IPS-15b (cell line): ENCODE measurements at regions not wholly inside any gene's neighbourhood (a gene's known extent, or its start where the extent isn't known, plus 50 kb on each side); places are given as distances from the start of the nearest gene placed in this dataset.

Source experiments
- H3K27me3 ChIP-seq: one replicate; pipeline ENCODE4 v1.6.1; 2013; ENCODE audit warnings: low read length; ENCODE audit not compliant: control insufficient read depth, insufficient read depth
- H3K36me3 ChIP-seq: one replicate; pipeline ENCODE4 v1.6.1; 2013; ENCODE audit warnings: low read length; ENCODE audit not compliant: control insufficient read depth, insufficient read depth
- H3K4me1 ChIP-seq: one replicate; pipeline ENCODE4 v1.6.1; 2013; ENCODE audit warnings: mild to moderate bottlenecking, low read length; ENCODE audit not compliant: control insufficient read depth, insufficient read depth
- H3K4me3 ChIP-seq: one replicate; pipeline ENCODE4 v1.5.1; 2013; ENCODE audit warnings: low read depth, low read length
- H3K9ac ChIP-seq: one replicate; pipeline ENCODE4 v1.6.1; 2013; ENCODE audit warnings: low read depth, mild to moderate bottlenecking, low read length
- H3K9me3 ChIP-seq: one replicate; pipeline ENCODE4 v1.6.1; 2013; ENCODE audit warnings: mild to moderate bottlenecking, low read length; ENCODE audit not compliant: control insufficient read depth, insufficient read depth

GRCh38 chr10:29860166-29860565 is 199.2 kb downstream of the JCAD start:
- Histone ChIP-seq H3K4me3 (no peak overlapping the region), H3K27me3 (no peaks in the 10 kb centered on the region), H3K9ac (no peak overlapping the region), H3K4me1 (no peaks in the 10 kb centered on the region), H3K36me3 (no peaks in the 10 kb centered on the region), H3K9me3 (no peaks in the 10 kb centered on the region)

DNA sequence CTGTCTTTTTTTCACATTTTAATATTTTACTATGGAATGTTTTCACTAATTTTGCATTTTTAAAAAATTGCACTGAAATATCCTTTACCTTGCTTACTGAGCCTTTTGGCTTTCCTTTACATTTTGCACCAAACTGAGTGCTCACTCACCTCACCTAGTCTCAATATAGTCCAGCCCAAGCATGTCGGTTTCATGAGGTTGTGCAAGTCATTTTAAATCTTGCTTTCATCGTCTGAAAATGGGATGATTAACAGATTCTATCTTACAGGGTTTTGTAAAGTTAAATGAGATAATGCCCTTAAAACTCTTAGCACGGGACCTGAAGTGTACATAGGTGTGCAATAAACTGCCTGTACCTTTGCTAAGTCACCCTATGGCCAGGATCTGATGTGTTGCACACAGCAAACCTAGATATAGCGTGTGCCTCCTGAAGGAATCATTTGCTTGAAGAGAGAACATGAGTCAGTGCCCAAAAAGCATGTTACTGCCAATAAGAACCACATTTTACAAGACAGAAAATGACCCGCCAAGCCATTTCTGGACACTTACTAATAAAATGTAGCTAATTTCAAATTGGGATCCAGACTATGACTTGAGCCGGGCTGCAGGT is 199.8 kb downstream of the JCAD start:
- no peaks in the 10 kb centered on the region for H3K36me3 ChIP-seq
- no peaks in the 10 kb centered on the region for H3K9me3 ChIP-seq
- no peaks in the 10 kb centered on the region for H3K4me1 ChIP-seq
- H3K4me3 ChIP-seq, result no peak overlapping the region
- H3K9ac ChIP-seq, result no peak overlapping the region
- no peaks in the 10 kb centered on the region for H3K27me3 ChIP-seq

DNA sequence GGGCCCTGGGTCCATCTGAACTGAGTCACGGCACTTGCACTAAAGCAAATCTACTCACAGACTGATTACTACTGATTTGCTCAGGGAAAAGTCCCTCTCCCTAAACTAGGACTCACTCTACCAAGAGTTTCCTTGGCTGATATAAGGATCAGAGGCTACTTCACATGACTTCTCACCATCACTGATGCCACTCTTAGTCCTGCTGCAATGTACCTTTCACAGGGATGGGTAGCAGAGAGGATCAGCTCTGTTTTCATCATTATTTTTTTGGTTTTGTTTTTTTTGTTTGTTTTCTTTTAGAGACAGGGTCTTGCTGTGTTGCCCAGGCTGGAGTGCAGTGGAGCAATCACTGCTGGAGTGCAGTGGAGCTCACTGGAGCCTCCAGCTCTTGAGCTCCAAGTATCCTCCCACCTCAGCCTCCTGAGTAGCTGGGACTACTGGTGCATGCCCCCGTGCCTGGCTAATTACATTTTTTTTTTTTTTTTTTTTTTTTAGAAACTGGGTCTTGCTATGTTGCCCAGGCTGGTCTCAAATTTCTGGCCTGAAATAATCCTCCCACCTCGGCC is 200.6 kb downstream of the JCAD start:
- Histone ChIP-seq H3K4me1 (no peaks in the 10 kb centered on the region), H3K36me3 (no peaks in the 10 kb centered on the region), H3K27me3 (no peaks in the 10 kb centered on the region), H3K9ac (no peak overlapping the region), H3K4me3 (no peak overlapping the region), H3K9me3 (no peaks in the 10 kb centered on the region)

GRCh38 chr10:29857843-29858701 is 201.3 kb downstream of the JCAD start:
- Histone ChIP-seq H3K9ac (no peak overlapping the region), H3K27me3 (no peaks in the 10 kb centered on the region), H3K4me3 (no peak overlapping the region), H3K4me1 (no peaks in the 10 kb centered on the region), H3K36me3 (no peaks in the 10 kb centered on the region), H3K9me3 (no peaks in the 10 kb centered on the region)

DNA sequence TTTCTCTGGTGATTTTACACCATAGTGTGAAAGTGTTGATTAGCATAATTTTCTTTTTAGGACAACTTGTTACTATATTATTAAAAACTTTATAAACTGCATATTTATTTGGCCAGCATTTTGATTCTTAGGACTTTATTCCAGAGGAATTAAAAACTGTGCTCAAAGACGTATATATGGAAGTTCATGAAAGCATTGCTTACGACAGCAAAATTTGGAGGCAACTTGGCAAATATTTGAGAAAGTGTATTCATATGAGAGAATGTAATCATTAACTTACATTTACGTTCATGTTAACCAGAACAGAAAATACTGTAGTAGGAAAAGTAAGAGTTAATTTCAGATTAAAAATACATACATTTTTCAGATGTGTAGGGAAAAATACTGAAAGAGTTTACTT is 203.1 kb downstream of the JCAD start:
- Histone ChIP-seq H3K4me1 (no peaks in the 10 kb centered on the region), H3K36me3 (no peaks in the 10 kb centered on the region), H3K27me3 (no peaks in the 10 kb centered on the region), H3K9ac (no peak overlapping the region), H3K4me3 (no peak overlapping the region), H3K9me3 (no peaks in the 10 kb centered on the region)

- Histone ChIP-seq H3K4me1 (no peaks in the 10 kb centered on the region), H3K36me3 (no peaks in the 10 kb centered on the region), H3K4me3 (no peak overlapping the region), H3K9me3 (no peaks in the 10 kb centered on the region), H3K27me3 (no peaks in the 10 kb centered on the region), H3K9ac (no peak overlapping the region)
These were observed 205.5 kb downstream of the JCAD start for GRCh38 chr10:29853913-29854312.

DNA sequence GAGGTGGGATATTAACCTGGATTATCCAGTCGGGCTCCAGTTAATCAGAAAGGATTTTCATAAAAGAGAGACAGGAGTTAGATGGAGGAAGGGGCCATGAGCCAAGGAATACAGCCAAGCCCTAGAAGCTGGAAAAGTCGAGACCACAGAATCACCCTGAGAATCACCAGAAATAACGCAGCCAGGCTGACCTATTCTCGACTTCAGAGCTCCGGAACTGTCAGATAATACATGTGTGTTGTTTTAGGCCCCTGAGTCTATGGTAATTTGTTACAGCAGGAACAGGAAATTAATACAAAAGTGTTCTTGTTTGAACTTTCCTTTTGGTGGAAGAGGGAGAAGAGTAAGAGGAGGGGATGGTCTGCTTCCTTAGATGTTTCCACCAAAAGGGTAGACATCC is 208.1 kb downstream of the JCAD start:
- no peak overlapping the region for H3K4me3 ChIP-seq

DNA sequence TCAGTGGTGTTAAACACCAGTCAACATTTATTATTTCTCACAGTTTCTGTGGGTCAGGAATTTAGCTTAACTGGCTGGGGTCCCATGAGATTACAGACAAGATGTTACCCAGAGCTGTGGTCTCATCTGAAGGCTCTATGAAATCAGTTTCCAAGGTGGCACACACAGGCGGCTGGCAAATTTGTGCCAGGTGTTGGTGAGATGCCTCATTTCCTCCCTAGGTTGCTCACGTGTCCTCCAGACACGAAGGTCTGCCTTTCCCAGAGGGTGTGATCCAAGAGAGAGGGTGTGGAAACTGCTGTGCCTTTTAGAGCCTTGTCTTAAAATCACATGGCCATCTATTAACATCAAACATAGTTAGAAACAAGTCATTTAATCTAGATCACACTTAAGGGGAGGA is 209.0 kb downstream of the JCAD start:
- no peaks in the 10 kb centered on the region for H3K9me3 ChIP-seq
- H3K36me3 ChIP-seq, result no peaks in the 10 kb centered on the region
- no peak overlapping the region for H3K9ac ChIP-seq
- H3K4me3 ChIP-seq, result no peak overlapping the region
- no peaks in the 10 kb centered on the region for H3K4me1 ChIP-seq
- H3K27me3 ChIP-seq, result no peaks in the 10 kb centered on the region

More for the DNA sequence above, 208.1 kb downstream of the JCAD start:
- Histone ChIP-seq H3K27me3 (no peaks in the 10 kb centered on the region), H3K9me3 (no peaks in the 10 kb centered on the region), H3K4me1 (no peaks in the 10 kb centered on the region), H3K36me3 (no peaks in the 10 kb centered on the region), H3K9ac (no peak overlapping the region)

DNA sequence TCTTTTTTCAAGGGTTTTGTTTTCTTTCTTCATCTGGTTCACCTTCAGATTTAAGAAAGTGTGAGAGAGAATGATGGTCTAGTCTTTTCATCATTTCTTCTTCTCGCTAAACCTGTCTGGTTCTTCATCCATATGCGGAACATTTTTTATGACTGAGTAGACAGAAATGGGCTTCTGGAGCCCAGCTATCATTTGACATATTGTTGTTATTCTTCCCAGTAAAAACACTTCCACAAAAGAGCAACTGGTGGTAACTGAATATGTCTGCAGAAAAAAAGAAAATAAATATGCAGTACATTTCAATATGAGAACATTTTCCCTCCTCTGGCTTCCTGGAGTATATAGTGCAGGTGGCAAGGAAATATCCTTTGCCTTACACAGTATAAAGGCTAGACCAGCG is 209.5 kb downstream of the JCAD start:
- no peak overlapping the region for H3K4me3 ChIP-seq
- H3K9ac ChIP-seq, result no peak overlapping the region
- H3K27me3 ChIP-seq, result no peaks in the 10 kb centered on the region
- H3K9me3 ChIP-seq, result no peaks in the 10 kb centered on the region
- no peaks in the 10 kb centered on the region for H3K4me1 ChIP-seq
- H3K36me3 ChIP-seq, result no peaks in the 10 kb centered on the region

GRCh38 chr10:29849126-29849833 is 210.1 kb downstream of the JCAD start:
- no peaks in the 10 kb centered on the region for H3K36me3 ChIP-seq
- H3K4me3 ChIP-seq, result no peak overlapping the region
- H3K9ac ChIP-seq, result no peak overlapping the region
- H3K4me1 ChIP-seq, result no peaks in the 10 kb centered on the region
- H3K27me3 ChIP-seq, result no peaks in the 10 kb centered on the region
- H3K9me3 ChIP-seq, result no peaks in the 10 kb centered on the region

DNA sequence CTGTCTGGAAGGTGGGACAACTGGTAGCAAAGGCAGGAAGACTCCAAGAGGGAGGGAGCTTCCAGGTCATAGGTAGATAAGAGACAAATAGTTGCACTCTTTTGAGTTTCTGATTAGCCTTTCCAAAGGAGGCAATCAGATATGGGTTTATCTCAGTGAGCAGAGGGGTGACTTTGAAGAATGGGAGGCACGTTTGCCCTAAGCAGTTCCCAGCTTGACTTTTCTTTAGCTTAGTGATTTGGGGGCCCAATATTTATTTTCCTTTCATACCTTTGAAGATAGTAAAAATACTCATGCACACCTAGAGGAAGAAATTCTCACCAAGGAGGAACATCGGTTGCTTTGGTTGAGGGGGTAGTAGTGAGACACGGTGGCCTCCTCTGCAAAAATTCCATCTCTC is 212.1 kb upstream of the SVIL start:
- Histone ChIP-seq H3K27me3 (no peaks in the 10 kb centered on the region), H3K4me3 (no peak overlapping the region), H3K9ac (no peak overlapping the region), H3K4me1 (no peaks in the 10 kb centered on the region), H3K9me3 (no peaks in the 10 kb centered on the region), H3K36me3 (no peaks in the 10 kb centered on the region)
